ENCODE measurements at regions not wholly inside any gene's neighbourhood (a gene's known extent, or its start where the extent isn't known, plus 50 kb on each side); places are given as distances from the start of the nearest gene placed in this dataset.

DNA sequence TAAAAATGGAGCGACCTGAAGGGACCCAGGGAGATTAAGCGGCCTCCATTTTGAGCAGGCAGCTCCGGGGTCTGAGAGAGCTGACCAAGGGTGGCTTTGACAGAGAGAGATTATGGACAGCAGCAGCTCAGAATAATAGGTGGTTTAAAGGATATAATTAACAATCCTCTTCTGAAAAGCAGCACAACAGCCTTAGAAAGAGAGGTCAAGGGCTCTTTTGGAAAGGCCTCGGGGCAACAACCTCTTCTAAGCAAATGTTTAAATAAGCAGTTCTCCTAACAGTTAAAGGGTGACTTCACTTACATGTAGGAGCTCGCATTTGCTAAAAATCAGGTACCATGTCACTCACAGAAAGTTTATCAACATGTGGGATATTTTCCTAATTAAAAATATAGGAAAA is 87.2 kb upstream of the FRMD6 start:
- H3K9ac ChIP-seq (ENCODE audit: insufficient read length): no peak overlapping the region
- DNase-seq (ENCODE audit: low read depth, low spot score): no peak
- TF ChIP-seq POLR2AphosphoS5 (IDR thresholded peaks at IDR 0.05; ENCODE audit: borderline replicate concordance, low read depth, low read length): no peak
- no peak for TF ChIP-seq EZH2 (IDR thresholded peaks at IDR 0.05)
- no peak for TF ChIP-seq FOXP2 (optimal IDR thresholded peaks at IDR 0.05; ENCODE audit: control extremely low read depth, extremely low read length, insufficient read depth)
- H3K27ac ChIP-seq: no peak overlapping the region
- no peaks in the 10 kb centered on the region for H3K9me3 ChIP-seq (ENCODE audit: low read depth, low read length)
- no peaks in the 10 kb centered on the region for H3K36me3 ChIP-seq (ENCODE audit: insufficient read depth, low read length)
- H3K4me3 ChIP-seq: no peak overlapping the region

DNA sequence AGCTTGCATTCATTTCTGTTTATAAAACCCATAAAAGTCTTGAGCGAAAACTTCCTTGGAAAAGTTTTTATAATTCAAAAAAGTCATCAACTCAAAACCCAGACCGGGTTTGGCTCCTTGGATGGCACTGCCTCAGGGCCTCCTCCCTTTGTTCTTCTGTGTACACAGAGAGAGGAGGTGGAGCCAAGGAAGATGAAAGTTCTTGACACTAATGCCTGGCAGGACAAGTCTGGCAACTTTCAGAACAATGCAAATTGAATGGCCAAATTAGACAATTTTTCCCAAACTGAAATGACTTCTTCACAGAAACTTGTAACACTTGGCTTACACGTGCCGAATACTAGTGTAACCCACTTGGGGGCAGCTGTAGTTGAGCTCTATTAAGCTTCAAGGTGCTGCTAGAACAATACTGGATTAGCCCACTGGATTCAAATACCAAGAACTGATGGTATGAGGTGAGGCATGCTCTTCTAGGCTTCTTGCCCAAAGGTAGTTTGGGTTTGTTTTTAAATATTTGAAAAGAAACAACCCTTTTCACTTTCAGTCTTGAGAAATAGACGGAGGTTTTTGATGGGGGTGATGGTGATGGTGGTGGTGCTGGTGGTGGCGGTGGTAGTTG is 86.6 kb upstream of the FRMD6 start:
- H3K4me3 ChIP-seq: no peak overlapping the region
- DNase-seq (ENCODE audit: low read depth, low spot score): no peak
- H3K27ac ChIP-seq: no peak overlapping the region
- no peak overlapping the region for H3K9ac ChIP-seq (ENCODE audit: insufficient read length)
- H3K9me3 ChIP-seq (ENCODE audit: low read depth, low read length): no peaks in the 10 kb centered on the region
- H3K36me3 ChIP-seq (ENCODE audit: insufficient read depth, low read length): no peaks in the 10 kb centered on the region
- TF ChIP-seq POLR2AphosphoS5 (IDR thresholded peaks at IDR 0.05; ENCODE audit: borderline replicate concordance, low read depth, low read length) (no peak), EZH2 (IDR thresholded peaks at IDR 0.05) (no peak), FOXP2 (optimal IDR thresholded peaks at IDR 0.05; ENCODE audit: control extremely low read depth, extremely low read length, insufficient read depth) (no peak)

DNA sequence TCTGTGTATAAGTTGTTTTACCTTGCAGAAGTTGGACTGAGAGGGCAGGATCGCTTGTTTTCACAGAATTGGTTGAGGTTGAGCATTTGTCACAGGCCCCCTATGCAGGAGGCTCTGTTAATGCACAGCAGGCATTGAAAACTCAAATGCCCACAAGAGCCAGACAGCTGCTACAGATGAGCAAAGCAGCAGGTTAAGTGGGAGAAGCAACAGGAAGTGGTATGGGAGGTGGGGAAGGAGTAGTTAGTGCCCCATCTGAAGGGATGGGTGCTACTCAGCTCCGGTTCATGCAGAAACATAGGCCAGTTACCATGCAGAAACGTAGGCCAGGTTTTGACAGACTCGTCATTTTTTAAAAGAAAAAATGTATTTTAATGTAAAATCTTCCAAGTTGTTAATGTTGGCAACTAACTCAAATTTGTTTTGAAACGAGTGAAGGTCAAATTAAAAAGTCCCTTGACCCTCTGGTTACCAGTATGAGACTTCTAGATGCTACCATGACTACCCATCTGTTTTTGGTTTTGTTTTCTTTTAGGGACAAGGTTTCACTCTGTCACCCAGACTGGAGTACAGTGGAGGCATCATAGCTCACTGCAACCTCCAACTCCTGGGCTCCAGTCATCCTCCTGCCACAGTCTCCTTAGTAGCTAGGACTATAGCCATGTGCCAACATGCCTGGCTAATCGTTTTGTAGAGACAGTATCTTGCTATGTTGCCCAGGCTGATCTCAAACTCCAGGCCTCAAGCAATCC is 84.7 kb upstream of the FRMD6 start:
- Histone ChIP-seq H3K9ac (ENCODE audit: insufficient read length) (no peak overlapping the region), H3K9me3 (ENCODE audit: low read depth, low read length) (no peaks in the 10 kb centered on the region), H3K36me3 (ENCODE audit: insufficient read depth, low read length) (no peaks in the 10 kb centered on the region), H3K4me3 (no peak overlapping the region), H3K27ac (no peak overlapping the region)
- DNase-seq (ENCODE audit: low read depth, low spot score): no peak
- no peak for TF ChIP-seq POLR2AphosphoS5 (IDR thresholded peaks at IDR 0.05; ENCODE audit: borderline replicate concordance, low read depth, low read length)
- no peak for TF ChIP-seq EZH2 (IDR thresholded peaks at IDR 0.05)
- TF ChIP-seq FOXP2 (optimal IDR thresholded peaks at IDR 0.05; ENCODE audit: control extremely low read depth, extremely low read length, insufficient read depth): no peak

DNA sequence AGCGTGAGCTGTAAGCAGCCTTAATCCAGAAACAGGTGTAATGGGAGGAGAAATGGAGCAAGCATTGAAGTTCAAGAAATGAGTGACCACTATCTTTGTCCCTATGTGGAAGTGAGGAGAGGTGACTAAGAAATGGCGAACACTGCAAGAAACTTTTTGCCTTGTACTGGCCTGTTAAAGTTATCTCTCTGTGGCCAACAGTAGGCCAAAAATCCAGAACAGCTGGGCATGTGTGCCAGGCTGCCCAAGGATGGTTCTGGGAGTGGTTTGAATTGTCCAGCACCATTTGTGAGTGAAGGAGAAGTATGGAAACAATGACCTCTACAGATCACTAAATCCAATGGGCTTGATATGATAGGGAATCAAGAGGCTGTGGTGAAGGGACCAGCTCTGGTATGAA is 83.3 kb upstream of the FRMD6 start:
- H3K27ac ChIP-seq: no peak overlapping the region
- no peak overlapping the region for H3K4me3 ChIP-seq
- no peaks in the 10 kb centered on the region for H3K9me3 ChIP-seq (ENCODE audit: low read depth, low read length)
- no peak for DNase-seq (ENCODE audit: low read depth, low spot score)
- TF ChIP-seq POLR2AphosphoS5 (IDR thresholded peaks at IDR 0.05; ENCODE audit: borderline replicate concordance, low read depth, low read length) (no peak), EZH2 (IDR thresholded peaks at IDR 0.05) (no peak), FOXP2 (optimal IDR thresholded peaks at IDR 0.05; ENCODE audit: control extremely low read depth, extremely low read length, insufficient read depth) (no peak)
- no peak overlapping the region for H3K9ac ChIP-seq (ENCODE audit: insufficient read length)
- H3K36me3 ChIP-seq (ENCODE audit: insufficient read depth, low read length): no peaks in the 10 kb centered on the region

DNA sequence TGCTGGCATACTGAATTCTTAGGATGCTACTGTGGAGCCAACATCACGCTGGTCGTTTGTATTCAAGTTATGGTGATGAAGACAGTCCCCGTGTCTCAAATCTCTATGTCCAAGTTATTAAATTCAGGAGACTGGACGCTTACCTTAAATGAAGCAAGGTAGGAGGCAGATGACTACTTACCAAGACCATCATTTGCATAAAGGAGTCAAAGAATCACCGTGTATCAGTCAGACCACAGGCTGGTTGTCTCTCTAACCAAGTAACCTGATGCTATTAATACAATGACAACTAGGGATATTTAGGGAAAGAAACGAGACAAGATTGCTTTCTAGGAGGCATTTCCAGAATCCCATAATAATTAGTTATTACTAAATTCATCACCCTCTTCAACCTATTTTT is 78.1 kb upstream of the FRMD6 start:
- no peak for TF ChIP-seq POLR2AphosphoS5 (IDR thresholded peaks at IDR 0.05; ENCODE audit: borderline replicate concordance, low read depth, low read length)
- no peak for TF ChIP-seq FOXP2 (optimal IDR thresholded peaks at IDR 0.05; ENCODE audit: control extremely low read depth, extremely low read length, insufficient read depth)
- TF ChIP-seq EZH2 (IDR thresholded peaks at IDR 0.05): no peak
- no peak overlapping the region for H3K9ac ChIP-seq (ENCODE audit: insufficient read length)
- H3K36me3 ChIP-seq (ENCODE audit: insufficient read depth, low read length): no peaks in the 10 kb centered on the region
- H3K27ac ChIP-seq: no peak overlapping the region
- no peak for DNase-seq (ENCODE audit: low read depth, low spot score)
- no peak overlapping the region for H3K4me3 ChIP-seq
- no peaks in the 10 kb centered on the region for H3K9me3 ChIP-seq (ENCODE audit: low read depth, low read length)

DNA sequence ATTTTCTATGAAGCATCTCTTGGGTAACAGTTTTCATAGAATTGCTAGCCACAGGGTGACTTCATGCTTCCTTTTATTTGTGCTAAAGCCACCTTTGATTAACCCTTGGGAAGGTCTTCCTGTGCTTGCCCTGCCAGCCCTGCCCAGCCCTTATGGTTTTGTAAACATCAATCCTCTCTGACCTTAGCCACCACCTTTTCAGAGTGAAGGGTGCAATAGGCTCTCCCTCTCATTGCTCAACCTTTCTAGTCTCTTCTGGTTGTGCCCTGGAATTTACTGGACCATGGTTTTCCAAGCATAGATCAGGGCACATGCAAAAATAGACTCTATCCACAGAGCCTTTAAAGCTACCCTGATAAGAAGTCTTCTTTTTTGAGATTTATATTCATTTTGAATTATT is 77.7 kb upstream of the FRMD6 start:
- DNase-seq (ENCODE audit: low read depth, low spot score): no peak
- Histone ChIP-seq H3K36me3 (ENCODE audit: insufficient read depth, low read length) (no peaks in the 10 kb centered on the region), H3K9me3 (ENCODE audit: low read depth, low read length) (no peaks in the 10 kb centered on the region), H3K27ac (no peak overlapping the region), H3K4me3 (no peak overlapping the region), H3K9ac (ENCODE audit: insufficient read length) (no peak overlapping the region)
- TF ChIP-seq EZH2 (IDR thresholded peaks at IDR 0.05) (no peak), FOXP2 (optimal IDR thresholded peaks at IDR 0.05; ENCODE audit: control extremely low read depth, extremely low read length, insufficient read depth) (no peak), POLR2AphosphoS5 (IDR thresholded peaks at IDR 0.05; ENCODE audit: borderline replicate concordance, low read depth, low read length) (no peak)

DNA sequence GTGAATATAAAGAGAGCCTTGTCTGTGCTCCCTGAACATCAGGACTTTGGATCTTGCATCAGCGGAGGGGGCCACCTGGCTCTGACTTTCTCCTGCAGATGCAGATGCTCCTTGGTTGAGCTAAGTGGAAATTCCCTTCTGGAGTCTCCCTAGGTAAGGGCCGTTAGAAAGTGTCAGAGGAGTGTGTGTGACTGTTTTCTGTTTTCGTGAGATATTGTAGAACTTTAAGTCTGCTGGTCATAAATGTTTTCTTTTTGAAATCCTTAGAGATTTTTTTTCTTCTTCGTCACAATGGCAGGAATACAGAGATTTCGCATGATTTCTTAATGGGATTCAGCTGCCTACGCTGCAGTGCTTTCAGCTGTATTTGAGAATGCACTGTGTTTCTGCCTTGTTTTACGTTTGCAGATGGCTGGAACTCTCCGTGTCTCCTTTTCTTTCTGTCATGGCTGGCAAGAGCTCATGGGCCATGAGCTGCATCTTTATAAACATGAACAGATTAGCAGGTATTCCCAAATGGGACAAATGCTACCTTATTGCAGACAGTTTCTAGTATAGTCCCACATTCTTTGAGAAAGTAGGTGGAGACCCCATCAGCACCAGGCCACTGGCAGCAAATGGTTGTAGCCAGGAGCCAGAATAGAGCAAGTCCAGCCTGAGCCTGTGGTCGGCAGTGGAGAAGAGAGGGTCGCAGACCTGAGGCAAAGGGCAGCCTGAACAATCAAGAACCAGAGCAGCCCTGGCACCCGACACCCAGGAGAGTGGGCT is 76.2 kb upstream of the FRMD6 start:
- H3K9me3 ChIP-seq (ENCODE audit: low read depth, low read length): no peaks in the 10 kb centered on the region
- H3K36me3 ChIP-seq (ENCODE audit: insufficient read depth, low read length): no peaks in the 10 kb centered on the region
- H3K27ac ChIP-seq: no peak overlapping the region
- TF ChIP-seq FOXP2 (optimal IDR thresholded peaks at IDR 0.05; ENCODE audit: control extremely low read depth, extremely low read length, insufficient read depth) (no peak), POLR2AphosphoS5 (IDR thresholded peaks at IDR 0.05; ENCODE audit: borderline replicate concordance, low read depth, low read length) (no peak), EZH2 (IDR thresholded peaks at IDR 0.05) (no peak)
- no peak for DNase-seq (ENCODE audit: low read depth, low spot score)
- no peak overlapping the region for H3K9ac ChIP-seq (ENCODE audit: insufficient read length)
- H3K4me3 ChIP-seq: no peak overlapping the region

DNA sequence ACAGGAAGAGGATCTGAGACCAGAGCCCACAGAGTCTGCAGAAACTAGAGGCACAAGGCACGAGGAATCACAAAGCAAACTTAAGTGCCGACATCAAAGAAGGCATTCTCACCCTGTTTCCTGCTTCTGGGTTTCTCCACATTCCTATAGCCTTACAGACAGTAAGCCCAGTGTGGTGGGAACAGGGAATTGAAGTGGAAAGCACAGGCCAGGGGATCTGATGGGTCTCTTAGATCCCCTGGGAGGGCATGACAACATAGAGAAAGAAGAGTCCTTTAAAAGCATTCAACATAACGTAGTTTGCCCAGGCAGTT is 75.6 kb upstream of the FRMD6 start:
- H3K4me3 ChIP-seq: no peak overlapping the region
- DNase-seq (ENCODE audit: low read depth, low spot score): no peak
- TF ChIP-seq FOXP2 (optimal IDR thresholded peaks at IDR 0.05; ENCODE audit: control extremely low read depth, extremely low read length, insufficient read depth): no peak
- TF ChIP-seq POLR2AphosphoS5 (IDR thresholded peaks at IDR 0.05; ENCODE audit: borderline replicate concordance, low read depth, low read length): no peak
- no peak for TF ChIP-seq EZH2 (IDR thresholded peaks at IDR 0.05)
- H3K9me3 ChIP-seq (ENCODE audit: low read depth, low read length): no peaks in the 10 kb centered on the region
- H3K27ac ChIP-seq: no peak overlapping the region
- no peaks in the 10 kb centered on the region for H3K36me3 ChIP-seq (ENCODE audit: insufficient read depth, low read length)
- no peak overlapping the region for H3K9ac ChIP-seq (ENCODE audit: insufficient read length)
